Cerebellar cortex (tissue), 1 donor: ENCODE measurements at regions not wholly inside any gene's neighbourhood (a gene's known extent, or its start where the extent isn't known, plus 50 kb on each side); places are given as distances from the start of the nearest gene placed in this dataset.

Experiments used
- DNase-seq: peaks from one replicate; pipeline ENCODE4 v3.0.0-alpha.2; 2015; ENCODE audit warnings: low spot score

- peak; percentile 16 for DNase-seq
Observed at GRCh38 chr10:6647811-6648526, 67.9 kb upstream of the PRKCQ start.

- no peak for DNase-seq
Observed at GRCh38 chr10:6643962-6644361, 63.9 kb upstream of the PRKCQ start.

- no peak for DNase-seq
Observed at GRCh38 chr10:6642876-6643275, 62.8 kb upstream of the PRKCQ start.

- no peak for DNase-seq
Observed at GRCh38 chr10:6640433-6641040, 60.5 kb upstream of the PRKCQ start.

GRCh38 chr10:6637053-6637452, 57.0 kb upstream of the PRKCQ start:
- DNase-seq: no peak

- DNase-seq: no peak
Observed at GRCh38 chr10:6635784-6636183, 55.7 kb upstream of the PRKCQ start.
